ENCODE measurements at regions not wholly inside any gene's neighbourhood (a gene's known extent, or its start where the extent isn't known, plus 50 kb on each side); places are given as distances from the start of the nearest gene placed in this dataset.

DNA sequence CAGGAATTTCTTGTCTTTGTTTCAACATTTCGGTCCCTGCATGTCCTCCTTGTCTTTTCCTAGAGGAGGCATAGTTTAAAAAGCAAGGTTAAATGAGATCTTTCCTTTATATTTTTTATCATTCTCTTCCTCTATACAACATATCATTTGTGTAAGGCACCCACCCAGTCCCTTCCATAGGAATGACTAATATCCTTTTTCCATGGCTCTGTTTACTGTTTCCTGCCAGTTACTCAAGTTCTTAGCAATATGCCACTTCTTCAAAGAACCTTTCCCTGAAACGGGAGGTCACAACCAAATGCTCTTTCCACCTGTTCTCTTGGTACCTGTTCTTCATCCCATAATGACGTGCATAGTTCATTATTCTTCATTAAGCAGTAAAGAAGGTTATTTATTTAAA, 1237.1 kb upstream of the GOT2 start:
- TF ChIP-seq, protein P1, sequence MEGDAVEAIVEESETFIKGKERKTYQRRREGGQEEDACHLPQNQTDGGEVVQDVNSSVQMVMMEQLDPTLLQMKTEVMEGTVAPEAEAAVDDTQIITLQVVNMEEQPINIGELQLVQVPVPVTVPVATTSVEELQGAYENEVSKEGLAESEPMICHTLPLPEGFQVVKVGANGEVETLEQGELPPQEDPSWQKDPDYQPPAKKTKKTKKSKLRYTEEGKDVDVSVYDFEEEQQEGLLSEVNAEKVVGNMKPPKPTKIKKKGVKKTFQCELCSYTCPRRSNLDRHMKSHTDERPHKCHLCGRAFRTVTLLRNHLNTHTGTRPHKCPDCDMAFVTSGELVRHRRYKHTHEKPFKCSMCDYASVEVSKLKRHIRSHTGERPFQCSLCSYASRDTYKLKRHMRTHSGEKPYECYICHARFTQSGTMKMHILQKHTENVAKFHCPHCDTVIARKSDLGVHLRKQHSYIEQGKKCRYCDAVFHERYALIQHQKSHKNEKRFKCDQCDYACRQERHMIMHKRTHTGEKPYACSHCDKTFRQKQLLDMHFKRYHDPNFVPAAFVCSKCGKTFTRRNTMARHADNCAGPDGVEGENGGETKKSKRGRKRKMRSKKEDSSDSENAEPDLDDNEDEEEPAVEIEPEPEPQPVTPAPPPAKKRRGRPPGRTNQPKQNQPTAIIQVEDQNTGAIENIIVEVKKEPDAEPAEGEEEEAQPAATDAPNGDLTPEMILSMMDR (IDR thresholded peaks at IDR 0.05 in 2 of 3, conservative IDR thresholded peaks at IDR 0.05 in 1 of 3; ENCODE audit: control insufficient read depth in 2 of 3, extremely low read depth in 1 of 3, insufficient read depth in 1 of 3, low read depth in 3 of 3, low read length in 3 of 3): no peak
- TF ChIP-seq YY1 (IDR thresholded peaks at IDR 0.05; ENCODE audit: low read depth, low read length): no peak
- TF ChIP-seq BRCA1 (IDR thresholded peaks at IDR 0.05; ENCODE audit: low read depth, low read length): no peak
- no peak for TF ChIP-seq ZNF274 (IDR thresholded peaks at IDR 0.05; ENCODE audit: insufficient read depth, insufficient read length)
- TF ChIP-seq EGR1 (IDR thresholded peaks at IDR 0.05; ENCODE audit: borderline replicate concordance in 1 of 2, low read depth in 2 of 2, low read length in 2 of 2): no peak
- TF ChIP-seq, protein P2, sequence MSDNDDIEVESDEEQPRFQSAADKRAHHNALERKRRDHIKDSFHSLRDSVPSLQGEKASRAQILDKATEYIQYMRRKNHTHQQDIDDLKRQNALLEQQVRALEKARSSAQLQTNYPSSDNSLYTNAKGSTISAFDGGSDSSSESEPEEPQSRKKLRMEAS (IDR thresholded peaks at IDR 0.05; ENCODE audit: low read depth, low read length): no peak
